GM12873 (cell line): ENCODE measurements at regions not wholly inside any gene's neighbourhood (a gene's known extent, or its start where the extent isn't known, plus 50 kb on each side); places are given as distances from the start of the nearest gene placed in this dataset.

Experiments
- TF ChIP-seq, protein P1 (sequence below): IDR thresholded peaks from 2 replicates; pipeline ENCODE4 v1.5.1; 2012; ENCODE audit warnings: low read depth, mild to moderate bottlenecking, moderate library complexity, low read length, control low read depth; ENCODE audit not compliant: insufficient read depth; ENCODE audit errors: missing control alignments

DNA sequence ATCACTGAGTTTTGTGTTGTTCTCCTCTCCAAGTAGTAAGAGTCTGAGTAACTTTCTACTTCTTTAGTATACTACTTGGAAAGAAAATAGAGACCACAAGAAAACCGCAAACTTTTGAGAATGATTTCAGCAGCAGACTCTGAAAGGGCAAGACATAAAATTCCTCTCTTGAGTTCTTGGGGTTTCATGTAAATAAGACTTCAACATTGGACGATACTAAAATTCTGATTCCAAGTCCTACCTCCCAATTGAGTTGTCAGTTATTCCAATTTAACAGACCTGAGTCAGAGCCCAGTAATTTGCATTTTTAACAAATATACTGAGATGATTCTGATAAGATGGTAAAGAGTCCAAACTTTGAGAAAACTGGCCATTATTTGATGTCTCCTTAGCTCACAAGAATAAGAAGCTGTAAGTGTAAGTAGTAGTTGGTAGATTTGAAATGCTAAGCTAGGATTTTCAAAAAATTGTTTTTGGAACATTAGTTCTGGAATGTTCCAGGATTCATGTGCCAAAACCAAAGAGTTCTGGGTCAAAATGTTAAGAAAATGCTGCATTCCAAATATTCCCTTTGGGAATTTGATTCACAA is 261.6 kb upstream of the SPOPL start:
- TF ChIP-seq, protein P1, sequence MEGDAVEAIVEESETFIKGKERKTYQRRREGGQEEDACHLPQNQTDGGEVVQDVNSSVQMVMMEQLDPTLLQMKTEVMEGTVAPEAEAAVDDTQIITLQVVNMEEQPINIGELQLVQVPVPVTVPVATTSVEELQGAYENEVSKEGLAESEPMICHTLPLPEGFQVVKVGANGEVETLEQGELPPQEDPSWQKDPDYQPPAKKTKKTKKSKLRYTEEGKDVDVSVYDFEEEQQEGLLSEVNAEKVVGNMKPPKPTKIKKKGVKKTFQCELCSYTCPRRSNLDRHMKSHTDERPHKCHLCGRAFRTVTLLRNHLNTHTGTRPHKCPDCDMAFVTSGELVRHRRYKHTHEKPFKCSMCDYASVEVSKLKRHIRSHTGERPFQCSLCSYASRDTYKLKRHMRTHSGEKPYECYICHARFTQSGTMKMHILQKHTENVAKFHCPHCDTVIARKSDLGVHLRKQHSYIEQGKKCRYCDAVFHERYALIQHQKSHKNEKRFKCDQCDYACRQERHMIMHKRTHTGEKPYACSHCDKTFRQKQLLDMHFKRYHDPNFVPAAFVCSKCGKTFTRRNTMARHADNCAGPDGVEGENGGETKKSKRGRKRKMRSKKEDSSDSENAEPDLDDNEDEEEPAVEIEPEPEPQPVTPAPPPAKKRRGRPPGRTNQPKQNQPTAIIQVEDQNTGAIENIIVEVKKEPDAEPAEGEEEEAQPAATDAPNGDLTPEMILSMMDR: no peak

DNA sequence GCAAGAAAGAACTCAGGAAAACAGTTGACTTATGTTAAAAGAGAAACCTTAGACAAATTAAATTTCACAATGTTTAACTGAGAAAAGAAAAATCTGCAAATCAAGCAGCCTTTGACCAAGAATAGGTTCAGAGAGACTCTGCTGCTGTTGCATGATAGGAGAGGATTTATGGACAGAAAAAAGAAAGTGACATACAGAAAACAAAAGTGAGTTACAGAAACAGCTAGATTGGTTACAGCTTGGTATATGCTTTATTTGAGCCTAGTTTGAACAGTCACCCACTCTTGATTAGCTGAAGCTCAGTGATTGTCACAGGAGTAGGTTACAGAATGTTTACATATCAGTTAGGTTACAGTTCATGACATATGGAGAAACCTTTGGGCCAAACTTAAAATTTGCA is 258.2 kb upstream of the SPOPL start:
- TF ChIP-seq, protein P1: no peak

DNA sequence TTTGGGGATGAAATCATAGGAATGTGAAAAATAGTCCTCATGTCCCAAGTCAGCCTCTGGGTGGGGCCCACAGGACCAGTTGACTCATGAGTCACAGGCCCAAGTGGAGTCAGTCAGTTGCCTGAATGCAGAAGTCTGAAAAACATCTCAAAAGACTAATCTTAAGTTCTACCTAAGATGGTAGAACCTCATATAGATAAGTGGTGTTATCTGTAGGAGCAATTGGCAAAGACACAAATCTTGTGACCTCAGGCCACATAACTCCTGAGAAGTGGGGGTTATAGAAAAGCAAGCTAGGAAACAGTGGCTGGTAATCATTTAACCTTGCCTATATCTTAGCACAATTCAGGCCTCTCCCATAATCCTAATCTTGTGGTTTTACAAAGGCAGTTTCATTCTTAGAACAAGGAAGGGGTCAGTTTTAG is 257.1 kb upstream of the SPOPL start:
- TF ChIP-seq, protein P1: no peak

DNA sequence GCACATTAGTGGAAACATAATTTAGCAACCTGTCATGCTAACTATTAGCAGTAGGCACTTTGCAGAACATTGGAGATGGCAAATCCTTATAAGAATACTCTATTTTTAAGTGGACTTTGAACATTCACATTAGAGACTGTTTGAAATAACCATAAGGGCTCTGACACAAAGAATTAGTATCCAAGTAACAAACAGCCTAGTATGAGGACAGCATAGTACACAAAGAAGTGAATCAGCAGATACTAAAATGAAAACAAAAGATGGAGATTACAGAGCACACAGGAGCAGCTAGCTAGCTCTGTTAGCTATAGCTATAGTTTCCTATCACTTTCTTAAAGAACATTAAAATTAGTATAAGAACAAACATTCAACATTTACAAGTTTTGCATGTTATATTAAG is 256.3 kb upstream of the SPOPL start:
- TF ChIP-seq, protein P1: no peak

DNA sequence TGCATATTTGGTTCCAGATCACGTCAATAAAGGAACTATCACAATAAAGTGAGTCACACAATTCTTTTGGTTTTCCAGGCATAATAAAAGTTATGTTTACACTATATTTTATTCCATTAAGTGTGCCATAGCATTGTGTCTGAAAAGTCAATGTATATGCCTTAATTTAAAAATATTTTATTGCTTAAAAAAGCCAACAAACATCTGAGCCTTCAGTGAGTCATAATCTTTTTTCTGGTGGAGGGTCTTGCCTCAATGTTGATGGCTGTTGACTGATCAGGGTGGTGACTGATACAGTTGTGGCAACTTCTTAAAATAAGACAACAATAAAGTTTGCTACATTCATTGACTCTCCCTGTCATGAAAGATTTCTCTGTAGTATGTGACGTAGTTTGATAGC is 254.3 kb upstream of the SPOPL start:
- TF ChIP-seq, protein P1: no peak

DNA sequence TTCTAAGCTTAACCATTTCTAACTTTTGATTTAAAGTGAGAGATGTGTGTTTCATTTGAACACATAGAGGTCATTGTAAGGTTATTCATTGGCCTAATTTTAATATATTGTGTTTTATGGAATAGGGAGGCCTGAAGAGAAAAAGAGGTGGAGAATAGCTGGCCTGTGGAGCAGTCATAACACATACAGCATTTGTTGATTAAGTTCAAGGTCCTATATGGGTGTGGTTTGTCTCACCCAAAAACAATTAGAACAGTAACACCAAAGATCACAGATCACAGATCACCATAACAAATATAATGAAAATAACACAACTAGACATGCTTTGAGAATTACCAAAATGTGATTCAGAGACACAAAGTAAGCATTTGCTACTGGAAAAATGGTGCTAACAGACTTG is 252.4 kb upstream of the SPOPL start:
- TF ChIP-seq, protein P1: no peak

DNA sequence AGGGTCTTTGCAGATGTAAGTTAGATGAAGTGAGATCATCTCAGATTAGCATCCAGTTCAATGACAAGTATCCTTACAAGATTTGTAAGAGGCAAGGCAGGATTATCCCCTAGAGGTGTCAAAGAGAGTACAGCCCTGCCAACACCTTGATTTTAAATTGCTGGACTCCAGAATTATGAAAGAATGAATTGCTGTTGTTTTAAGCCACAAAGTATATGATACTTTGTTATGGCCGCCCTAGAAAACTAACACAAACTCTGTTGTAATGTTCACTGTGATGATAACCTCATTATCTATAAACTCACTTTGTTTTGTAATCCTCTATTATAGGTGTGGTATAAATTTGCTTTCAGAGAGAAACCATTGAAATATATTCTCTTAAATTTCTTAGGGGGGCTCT is 249.0 kb upstream of the SPOPL start:
- TF ChIP-seq, protein P1: no peak
